OCI-LY7 (cell line): ENCODE measurements at regions not wholly inside any gene's neighbourhood (a gene's known extent, or its start where the extent isn't known, plus 50 kb on each side); places are given as distances from the start of the nearest gene placed in this dataset.

Experiments used
- BruUV-seq: library from RNA; stranded (reverse); fragments of 400-500 nt; replicated peaks from 2 replicates; lab custom pipeline; 2021; lab: Mats Ljungman, UMichigan
- CTCF ChIA-PET: fragments of 300-600 bp; sonication (Branson Sonifier 250); formaldehyde crosslinking; loops from one replicate; lab custom pipeline; 2022; ENCODE audit warnings: antibody characterized with exemption; ENCODE audit not compliant: unreplicated experiment; lab: Charles Lee
- POLR2A ChIA-PET: fragments of 300-600 bp; sonication (Branson Sonifier 250); formaldehyde crosslinking; loops from one replicate; lab custom pipeline; 2022; ENCODE audit warnings: antibody characterized with exemption; lab: Charles Lee
- DNase-seq: peaks from one replicate; pipeline ENCODE4 v3.0.0-alpha.2; 2015; ENCODE audit warnings: low spot score
- H2AFZ ChIP-seq: fragments of 200-600 bp; sonication (generic), shearing (Covaris generic); 2 replicates; pipeline ENCODE4 v1.6.1; 2014; ENCODE audit warnings: mild to moderate bottlenecking, antibody characterized with exemption, low read length, moderate library complexity
- H3K27ac ChIP-seq: fragments of 200-600 bp; sonication (generic); 2 replicates; pipeline ENCODE4 v1.5.1; 2014; ENCODE audit warnings: mixed run types, low read depth, mild to moderate bottlenecking, moderate library complexity, low read length, inconsistent platforms; ENCODE audit not compliant: poor library complexity, severe bottlenecking
- H3K36me3 ChIP-seq: fragments of 200-600 bp; sonication (generic); 2 replicates; pipeline ENCODE4 v1.6.1; 2014; ENCODE audit warnings: mild to moderate bottlenecking, antibody characterized with exemption, low read length, moderate library complexity, mixed read lengths; ENCODE audit not compliant: insufficient read depth
- H3K4me1 ChIP-seq: fragments of 200-600 bp; sonication (generic); 2 replicates; pipeline ENCODE4 v1.5.1; 2014; ENCODE audit warnings: mild to moderate bottlenecking, low read length; ENCODE audit not compliant: insufficient read depth, poor library complexity, severe bottlenecking
- H3K4me2 ChIP-seq: fragments of 200-600 bp; sonication (generic); 2 replicates; pipeline ENCODE4 v1.6.1; 2014; ENCODE audit warnings: mild to moderate bottlenecking, low read length
- H3K4me3 ChIP-seq: fragments of 200-600 bp; sonication (generic); 2 replicates; pipeline ENCODE4 v1.5.1; 2014; ENCODE audit warnings: mild to moderate bottlenecking, low read depth, low read length; ENCODE audit not compliant: poor library complexity, severe bottlenecking
- H3K79me2 ChIP-seq: fragments of 200-600 bp; sonication (generic); 2 replicates; pipeline ENCODE4 v1.6.1; 2016; ENCODE audit warnings: low read depth, mild to moderate bottlenecking, low read length, moderate library complexity, mixed read lengths; ENCODE audit not compliant: insufficient read depth
- H3K9me2 ChIP-seq: fragments of 200-600 bp; sonication (generic); 2 replicates; pipeline ENCODE4 v1.6.1; 2016; ENCODE audit warnings: mild to moderate bottlenecking, low read length, mixed read lengths; ENCODE audit not compliant: insufficient read depth
- H3K9me3 ChIP-seq: fragments of 200-600 bp; sonication (generic); 2 replicates; pipeline ENCODE4 v1.6.1; 2014; ENCODE audit warnings: mild to moderate bottlenecking, mixed run types, low read length, mixed read lengths
- H4K20me1 ChIP-seq: fragments of 200-600 bp; sonication (generic); 2 replicates; pipeline ENCODE4 v1.6.1; 2014; ENCODE audit warnings: mild to moderate bottlenecking, antibody characterized with exemption, low read length, moderate library complexity, mixed read lengths; ENCODE audit not compliant: insufficient read depth
- EZH2phosphoT487 ChIP-seq: fragments of 200-600 bp; sonication (generic); IDR thresholded peaks from 2 replicates; pipeline ENCODE4 v1.6.1; 2018; ENCODE audit warnings: low read depth, borderline replicate concordance, mild to moderate bottlenecking, mixed run types, antibody characterized with exemption, low read length, moderate library complexity, mixed read lengths
- intact Hi-C: fragments of 100-400 bp; cut with micrococcal nuclease; formaldehyde crosslinking; loops from one replicate; pipeline ENCODE4 v1.10.0; 2022; ENCODE audit not compliant: unreplicated experiment
- TF ChIP-seq, protein P1 (sequence below): fragments of 200-600 bp; sonication (generic); conservative IDR thresholded peaks from 2 replicates; pipeline ENCODE4 v1.5.1; 2014; ENCODE audit warnings: mild to moderate bottlenecking, antibody characterized with exemption, low read length, moderate library complexity, mixed read lengths

DNA sequence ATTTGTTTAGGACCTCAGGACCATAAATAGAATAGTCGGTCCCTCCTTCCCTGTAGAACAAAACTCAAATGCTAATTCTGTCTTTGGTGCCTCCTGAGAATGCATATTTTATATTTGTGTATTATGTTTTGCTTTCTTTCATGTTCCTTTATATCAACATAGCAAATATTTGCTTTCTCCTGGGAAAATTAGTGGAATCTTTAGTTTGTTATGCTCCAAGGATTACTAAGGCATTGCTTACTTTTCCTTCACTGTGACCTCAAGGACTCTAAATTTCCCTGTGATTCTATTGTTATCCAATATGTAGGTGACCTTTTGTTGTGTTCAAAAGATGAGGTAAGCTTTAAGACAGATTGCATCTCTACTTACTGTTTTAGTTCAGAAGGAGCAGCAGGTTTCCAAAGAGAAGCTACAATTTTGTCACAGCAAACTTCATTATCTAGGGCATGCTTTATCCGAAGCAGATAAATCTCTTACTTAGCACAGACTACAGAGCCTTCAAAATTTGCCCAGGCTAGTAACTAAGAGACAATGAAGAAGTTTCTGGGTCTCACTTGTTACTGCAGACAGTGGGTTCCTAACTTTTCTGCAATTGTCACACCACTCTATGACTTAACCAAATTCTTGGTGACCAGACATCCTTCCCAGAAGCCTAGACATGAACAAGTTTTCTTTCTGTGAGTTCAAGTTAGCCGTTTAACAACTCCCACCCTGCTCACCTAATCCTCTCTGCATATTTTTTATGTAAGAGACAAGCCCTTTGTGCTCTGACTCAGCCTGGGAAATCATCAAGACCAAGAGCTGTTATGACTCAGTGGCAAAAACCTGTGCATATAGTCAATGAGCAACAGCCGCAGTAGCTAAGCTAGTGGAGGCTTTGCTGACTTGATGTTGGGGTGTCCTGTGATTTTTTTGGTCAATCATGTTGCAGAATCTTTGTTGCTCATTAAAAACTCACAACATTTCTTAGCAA lies 378.8 kb downstream of the QKI start:
- Histone ChIP-seq H3K4me2 (no peak overlapping the region), H3K4me1 (no peaks in the 10 kb centered on the region), H3K27ac (no peak overlapping the region), H4K20me1 (no peaks in the 10 kb centered on the region), H3K9me2 (no peaks in the 10 kb centered on the region), H3K9me3 (no peaks in the 10 kb centered on the region), H3K4me3 (no peak overlapping the region), H2AFZ (no peak overlapping the region), H3K36me3 (no peaks in the 10 kb centered on the region), H3K79me2 (no peaks in the 10 kb centered on the region)
- intact Hi-C loops, result no loop called here
- POLR2A ChIA-PET, result no interaction called here
- BruUV-seq, result no TSS peak
- TF ChIP-seq, protein P1, sequence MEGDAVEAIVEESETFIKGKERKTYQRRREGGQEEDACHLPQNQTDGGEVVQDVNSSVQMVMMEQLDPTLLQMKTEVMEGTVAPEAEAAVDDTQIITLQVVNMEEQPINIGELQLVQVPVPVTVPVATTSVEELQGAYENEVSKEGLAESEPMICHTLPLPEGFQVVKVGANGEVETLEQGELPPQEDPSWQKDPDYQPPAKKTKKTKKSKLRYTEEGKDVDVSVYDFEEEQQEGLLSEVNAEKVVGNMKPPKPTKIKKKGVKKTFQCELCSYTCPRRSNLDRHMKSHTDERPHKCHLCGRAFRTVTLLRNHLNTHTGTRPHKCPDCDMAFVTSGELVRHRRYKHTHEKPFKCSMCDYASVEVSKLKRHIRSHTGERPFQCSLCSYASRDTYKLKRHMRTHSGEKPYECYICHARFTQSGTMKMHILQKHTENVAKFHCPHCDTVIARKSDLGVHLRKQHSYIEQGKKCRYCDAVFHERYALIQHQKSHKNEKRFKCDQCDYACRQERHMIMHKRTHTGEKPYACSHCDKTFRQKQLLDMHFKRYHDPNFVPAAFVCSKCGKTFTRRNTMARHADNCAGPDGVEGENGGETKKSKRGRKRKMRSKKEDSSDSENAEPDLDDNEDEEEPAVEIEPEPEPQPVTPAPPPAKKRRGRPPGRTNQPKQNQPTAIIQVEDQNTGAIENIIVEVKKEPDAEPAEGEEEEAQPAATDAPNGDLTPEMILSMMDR, result no peak
- TF ChIP-seq EZH2phosphoT487, result no peak
- DNase-seq, result no peak
- CTCF ChIA-PET, result no interaction called here

- Histone ChIP-seq H3K36me3 (no peaks in the 10 kb centered on the region), H3K79me2 (no peaks in the 10 kb centered on the region), H2AFZ (no peak overlapping the region), H3K9me3 (no peaks in the 10 kb centered on the region), H3K27ac (no peak overlapping the region), H3K4me3 (no peak overlapping the region), H3K4me1 (no peaks in the 10 kb centered on the region), H3K9me2 (no peaks in the 10 kb centered on the region), H3K4me2 (no peak overlapping the region), H4K20me1 (no peaks in the 10 kb centered on the region)
- ChIA-PET CTCF (interaction anchor here (0.6 kb wide), 1 partner anchor 34 kb away, joined by 3 read pairs; no protein-coding TSS in a partner anchor), POLR2A (interaction anchor here (0.5 to 1.6 kb wide), 7 partner anchors 9 to 382 kb away, joined by 3 to 5 read pairs (median 3); no protein-coding TSS in a partner anchor)
- BruUV-seq, result no TSS peak
- TF ChIP-seq EZH2phosphoT487, result no peak
- TF ChIP-seq, protein P1, result no peak
- intact Hi-C loops, result no loop called here
- DNase-seq, result no peak
These were observed 375.8 kb downstream of the QKI start for GRCh38 chr6:163790266-163790840.
